Hematopoietic multipotent progenitor cell treated with erythropoietin and hydrocortisone succinate and interleukin-3 and kit ligand, for 8 days (in vitro differentiated cells): ENCODE measurements at regions not wholly inside any gene's neighbourhood (a gene's known extent, or its start where the extent isn't known, plus 50 kb on each side); places are given as distances from the start of the nearest gene placed in this dataset.
"Not testable (repeated sequence)": the region's sequence is repeated elsewhere in the genome, so short reads cannot be mapped to it uniquely, and the experiment has no call there.

Source experiments
- DNase-seq: peaks from one replicate; pipeline ENCODE4 v3.0.0-alpha.2; 2015

GRCh38 chr10:50999163-50999562 lies 75.1 kb upstream of the PRKG1 start:
- no peak for DNase-seq

GRCh38 chr10:51000164-51000563 lies 74.1 kb upstream of the PRKG1 start:
- no peak for DNase-seq

DNA sequence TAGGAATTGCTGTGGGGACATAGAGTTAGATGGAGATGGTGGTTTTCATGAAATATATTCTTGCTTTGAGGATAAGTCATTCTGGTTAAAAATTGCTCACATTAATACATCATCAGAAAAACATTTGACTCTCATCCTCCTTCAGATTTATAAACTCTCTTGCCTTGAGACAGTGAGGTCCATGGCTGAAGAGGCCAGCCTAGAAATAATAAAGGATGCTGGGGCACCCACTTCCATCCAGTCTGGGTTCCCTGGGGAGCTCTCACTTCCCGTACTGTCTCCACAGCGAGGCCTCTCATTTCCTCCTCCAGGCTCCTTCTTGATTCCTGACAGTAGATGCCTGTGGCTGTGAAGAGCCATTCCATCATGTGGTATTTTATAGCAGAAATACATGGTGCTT lies 73.3 kb upstream of the PRKG1 start:
- no peak for DNase-seq

DNA sequence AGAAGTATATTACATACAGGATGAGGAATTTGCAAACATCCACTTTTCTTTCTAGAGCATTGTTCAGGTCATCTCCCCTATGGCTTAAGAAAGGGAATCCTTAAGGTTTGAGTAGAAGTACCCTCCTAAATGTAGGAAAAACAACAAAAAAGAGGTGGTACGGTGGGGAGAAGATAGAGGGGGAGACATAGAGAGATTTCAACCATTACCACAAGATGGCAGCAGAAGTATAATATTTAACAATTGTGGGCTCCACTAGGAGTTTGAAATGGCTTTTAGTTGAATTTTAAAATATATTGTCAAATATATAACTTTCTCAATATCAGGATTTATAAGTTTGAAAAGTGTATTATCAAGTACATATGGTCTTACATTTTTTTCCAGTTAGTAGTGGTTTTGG lies 72.7 kb upstream of the PRKG1 start:
- peak; percentile 27 for DNase-seq

- no peak for DNase-seq
These were observed 71.8 kb upstream of the PRKG1 start for GRCh38 chr10:51002469-51002868.

- DNase-seq, result no peak
These were observed 69.5 kb upstream of the PRKG1 start for GRCh38 chr10:51004776-51005175.

DNA sequence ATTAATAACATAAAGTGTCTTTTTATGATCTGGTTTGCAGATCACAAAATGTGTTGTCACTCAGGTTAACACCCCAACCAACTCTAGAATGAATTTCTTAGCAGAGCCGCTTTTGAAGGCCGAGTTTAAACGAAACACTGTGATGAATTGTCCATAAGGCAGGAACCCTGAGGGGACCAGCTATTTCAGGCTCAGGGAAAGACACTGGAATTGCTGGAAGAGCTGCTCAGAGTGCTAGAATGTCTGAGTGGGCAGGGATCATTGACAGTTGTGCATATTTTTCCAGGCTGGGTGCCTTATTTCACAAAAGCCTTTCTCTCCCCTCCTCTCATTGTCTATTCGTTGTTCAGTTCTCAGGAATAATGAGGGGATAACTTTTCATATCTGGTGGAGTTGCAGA lies 68.7 kb upstream of the PRKG1 start:
- DNase-seq, result no peak

GRCh38 chr10:51006686-51007085 lies 67.6 kb upstream of the PRKG1 start:
- no peak for DNase-seq

DNA sequence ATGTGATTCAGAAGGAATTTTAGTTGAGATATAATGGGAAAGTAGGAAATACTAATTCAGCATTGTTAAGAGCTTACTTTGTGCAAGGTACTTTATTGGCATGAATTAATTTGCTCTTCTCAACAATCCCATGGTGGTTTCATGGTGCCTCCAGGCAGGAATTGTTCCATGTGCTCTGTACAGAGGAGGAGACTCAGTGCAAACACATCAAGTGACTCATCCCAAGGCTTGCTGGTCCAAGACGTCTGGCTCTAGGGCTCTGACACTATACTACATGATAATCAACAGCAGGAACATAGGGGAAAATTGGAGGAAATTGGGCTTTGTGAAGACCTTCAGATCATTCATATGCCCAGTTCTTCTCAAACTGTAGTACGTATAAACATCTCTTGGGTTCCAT lies 66.5 kb upstream of the PRKG1 start:
- DNase-seq, result no peak

DNA sequence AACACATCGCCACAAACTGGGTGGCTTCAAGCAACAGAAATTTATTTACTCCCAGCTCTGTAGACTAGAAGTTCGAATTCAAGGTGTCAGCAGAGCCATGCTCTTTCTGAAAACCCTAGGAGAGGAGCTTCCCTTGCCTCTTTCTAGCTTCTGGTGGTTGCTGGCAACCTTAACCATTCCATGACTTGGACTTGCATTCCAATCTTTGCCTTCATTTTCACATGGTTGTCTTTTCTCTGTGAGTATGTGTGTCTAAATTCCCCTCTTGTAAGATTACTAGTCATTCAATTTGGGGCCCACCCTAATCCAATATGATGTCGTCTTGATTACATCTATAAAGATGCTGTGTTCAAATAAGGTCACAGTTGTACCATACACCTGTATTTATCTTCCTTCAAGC lies 65.9 kb upstream of the PRKG1 start:
- no peak for DNase-seq

GRCh38 chr10:51010977-51011376 lies 63.3 kb upstream of the PRKG1 start:
- peak; percentile 53 for DNase-seq

- no peak for DNase-seq
These were observed 62.2 kb upstream of the PRKG1 start for GRCh38 chr10:51012073-51012472.

DNA sequence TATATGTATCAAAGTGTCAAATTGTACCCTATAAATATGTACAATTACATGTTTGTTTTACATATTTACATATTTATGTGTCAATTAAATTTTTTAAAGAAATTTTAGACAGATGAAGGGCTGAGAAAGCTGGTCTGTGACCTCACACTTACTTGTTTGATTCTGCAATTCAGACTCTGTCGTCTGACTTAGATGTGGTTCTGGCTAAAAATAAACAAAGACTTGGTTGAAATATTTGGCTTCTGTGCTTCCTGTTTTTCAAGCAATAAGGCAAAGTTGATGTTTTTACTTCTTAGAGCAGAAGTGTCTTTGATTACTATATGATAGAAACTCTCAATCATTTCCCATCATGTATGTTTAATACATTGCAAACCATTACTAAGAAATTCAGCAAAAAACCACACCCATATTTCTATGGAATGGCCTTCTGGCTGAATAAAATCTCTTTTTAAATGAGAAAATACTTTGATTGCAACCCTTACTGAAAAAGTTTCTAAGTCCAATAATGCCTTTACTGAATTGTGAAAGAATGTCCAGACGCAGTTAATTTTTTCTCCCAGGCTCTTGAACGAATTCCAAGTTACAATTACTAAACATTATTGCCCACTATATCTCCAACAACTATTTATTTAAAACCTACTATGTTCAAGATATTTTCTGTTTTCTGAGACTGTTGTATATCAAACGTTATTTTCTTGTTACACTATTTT lies 59.5 kb upstream of the PRKG1 start:
- no peak for DNase-seq

DNA sequence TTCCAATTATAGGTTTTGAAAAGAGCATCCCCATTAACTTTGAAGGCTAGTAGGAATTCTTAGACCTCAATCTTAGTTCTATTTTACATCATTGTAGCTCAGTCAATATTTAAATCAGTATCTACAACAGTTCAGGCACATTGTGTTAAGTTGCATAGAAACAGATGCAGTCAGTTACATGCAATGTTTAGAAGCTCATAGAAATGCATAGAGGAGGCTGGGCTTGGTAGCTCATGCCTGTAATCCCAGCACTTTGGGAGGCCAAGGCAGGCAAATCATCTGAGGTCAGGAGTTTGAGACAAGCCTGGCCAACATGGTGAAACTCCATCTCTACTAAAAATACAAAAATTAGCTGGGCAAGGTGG lies 58.9 kb upstream of the PRKG1 start:
- not testable (repeated sequence) for DNase-seq

DNA sequence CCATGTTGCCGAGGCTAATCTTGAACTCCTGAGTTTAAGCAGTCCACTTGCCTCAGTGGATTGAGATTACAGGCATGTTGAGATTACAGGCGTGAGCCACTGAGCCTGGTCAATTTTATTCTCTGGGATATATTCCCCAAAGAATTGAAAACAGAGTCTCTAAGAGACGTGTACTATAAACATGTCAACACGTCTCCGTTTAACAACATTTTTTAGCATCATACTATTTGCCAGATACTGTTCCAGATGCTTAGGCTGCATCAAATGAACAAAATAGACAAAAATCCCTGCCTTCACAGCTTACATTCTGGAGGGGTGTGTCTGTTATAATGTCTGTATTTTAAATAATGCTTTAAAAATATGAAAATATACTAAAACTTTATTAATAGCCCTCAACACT lies 54.1 kb upstream of the PRKG1 start:
- no peak for DNase-seq

- no peak for DNase-seq
These were observed 51.2 kb upstream of the PRKG1 start for GRCh38 chr10:51022933-51023585.

GRCh38 chr10:51023636-51024035 lies 50.7 kb upstream of the PRKG1 start:
- DNase-seq, result no peak
